Ovary (tissue), 7 donors: ENCODE measurements at regions not wholly inside any gene's neighbourhood (a gene's known extent, or its start where the extent isn't known, plus 50 kb on each side); places are given as distances from the start of the nearest gene placed in this dataset.
"Not testable (repeated sequence)": the region's sequence is repeated elsewhere in the genome, so short reads cannot be mapped to it uniquely, and the experiment has no call there.

Source experiments
- DNase-seq, 5 donors: peaks; one replicate each; pipeline ENCODE4 v3.0.0-alpha.2; 2019 to 2020
- H3K27ac ChIP-seq, 2 donors: fragments of 200-600 bp; one replicate each; pipeline versions ENCODE4 v1.5.1 to v1.8.0; 2019 to 2022
- H3K27me3 ChIP-seq: fragments of 200-600 bp; one replicate; pipeline ENCODE4 v1.8.0; 2022
- H3K36me3 ChIP-seq: fragments of 200-600 bp; sonication (generic); one replicate; pipeline ENCODE4 v1.5.1; 2019
- H3K4me1 ChIP-seq: one replicate; pipeline ENCODE4 v1.8.1; 2013; ENCODE audit warnings: mild to moderate bottlenecking, moderate library complexity; ENCODE audit not compliant: insufficient read depth
- H3K4me3 ChIP-seq: fragments of 200-600 bp; sonication (generic); one replicate; pipeline ENCODE4 v1.5.1; 2017
- H3K9me3 ChIP-seq, 2 donors: fragments of 200-600 bp in 1 of 2; sonication (generic) in 1 of 2; one replicate each; pipeline versions ENCODE4 v1.5.1 to v1.8.1; 2013 to 2019; ENCODE audit warnings: mild to moderate bottlenecking in 1 of 2, moderate library complexity in 1 of 2
- EP300 ChIP-seq: sonication (generic); formaldehyde crosslinking; IDR thresholded peaks from one replicate; pipeline ENCODE4 v1.6.1; 2017; ENCODE audit warnings: antibody characterized with exemption
- POLR2A ChIP-seq: fragments of 450-650 bp; IDR thresholded peaks from one replicate; pipeline ENCODE4 v1.6.1; 2017; ENCODE audit warnings: antibody characterized with exemption, mild to moderate bottlenecking, moderate library complexity
- WGBS, 3 donors: extraction: QIAGEN DNeasy Blood & Tissue Kit in 1 of 3; methylation state at CpG; one replicate each; pipeline versions ENCODE4 v1.1.5 to v1.1.7; 2013 to 2017; 5-methylcytosine and 5-hydroxymethylcytosine counted together
- intact Hi-C, 4 donors: fragments of 100-400 bp; cut with DNase I; formaldehyde crosslinking; loops; one replicate each; pipeline versions ENCODE4 v1.11.0 to v1.15.1; 2022 to 2023
- TF ChIP-seq, protein P1 (sequence below), 3 donors: fragments of 450-650 bp in 2 of 3; fragments of 200-600 bp in 1 of 3; IDR thresholded peaks; one replicate each; pipeline versions ENCODE4 v1.5.1 to v1.8.0; 2016 to 2022; ENCODE audit warnings: antibody characterized with exemption in 3 of 3, mild to moderate bottlenecking in 1 of 3
- donor health status: DM: no; HTN: no; CAD: no; lungs with moderate emphysema.
- donor health status: DM: no; HTN: no; CAD: no.
- donor health status: Bipolar disorder and iron deficiency.
- donor health status: DM: no; HTN: no; CAD: no.
- donor health status: DM: yes; HTN: yes; CAD: no.

DNA sequence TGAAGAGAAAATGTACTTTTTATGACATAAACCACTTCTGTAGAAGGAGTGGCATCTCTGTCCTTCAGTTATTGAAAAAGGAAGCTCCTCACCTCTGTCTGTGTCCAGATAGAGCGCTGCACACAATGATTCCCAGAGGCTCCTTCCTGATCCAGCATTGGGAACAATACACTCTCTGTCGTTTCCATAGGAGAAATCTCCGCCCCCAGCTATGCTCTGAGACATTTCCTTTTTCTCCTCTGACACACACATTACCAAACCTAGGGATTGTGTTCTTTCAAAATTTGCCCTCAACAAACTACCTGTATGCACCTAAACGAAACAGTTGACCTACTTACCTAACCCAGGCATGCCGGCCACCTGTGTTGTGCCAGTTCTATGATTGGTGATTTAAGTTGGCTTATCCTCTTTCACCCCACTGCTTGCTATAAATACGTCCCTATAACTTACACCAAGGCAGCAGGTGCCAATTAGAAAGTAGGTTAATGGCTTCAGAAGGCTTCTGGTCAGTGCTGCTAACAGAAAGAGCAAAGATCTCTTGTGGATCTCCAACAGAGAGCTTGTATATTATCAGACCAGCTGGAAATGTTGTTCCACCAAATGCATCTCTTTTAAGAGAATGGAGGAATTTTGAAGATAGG, 140.1 kb upstream of the JCAD start:
- H3K36me3 ChIP-seq: no peaks in the 10 kb centered on the region
- no peaks in the 10 kb centered on the region for H3K9me3 ChIP-seq
- WGBS, 3 donors: 76 to 78% (median 77%) methylated on average over 6 of the region's 6 CpGs
- intact Hi-C loops: no loop called here
- no peaks in the 10 kb centered on the region for H3K27me3 ChIP-seq
- H3K27ac ChIP-seq: no peak overlapping the region
- no peak overlapping the region for H3K4me3 ChIP-seq
- DNase-seq: no peak
- TF ChIP-seq, protein P1, sequence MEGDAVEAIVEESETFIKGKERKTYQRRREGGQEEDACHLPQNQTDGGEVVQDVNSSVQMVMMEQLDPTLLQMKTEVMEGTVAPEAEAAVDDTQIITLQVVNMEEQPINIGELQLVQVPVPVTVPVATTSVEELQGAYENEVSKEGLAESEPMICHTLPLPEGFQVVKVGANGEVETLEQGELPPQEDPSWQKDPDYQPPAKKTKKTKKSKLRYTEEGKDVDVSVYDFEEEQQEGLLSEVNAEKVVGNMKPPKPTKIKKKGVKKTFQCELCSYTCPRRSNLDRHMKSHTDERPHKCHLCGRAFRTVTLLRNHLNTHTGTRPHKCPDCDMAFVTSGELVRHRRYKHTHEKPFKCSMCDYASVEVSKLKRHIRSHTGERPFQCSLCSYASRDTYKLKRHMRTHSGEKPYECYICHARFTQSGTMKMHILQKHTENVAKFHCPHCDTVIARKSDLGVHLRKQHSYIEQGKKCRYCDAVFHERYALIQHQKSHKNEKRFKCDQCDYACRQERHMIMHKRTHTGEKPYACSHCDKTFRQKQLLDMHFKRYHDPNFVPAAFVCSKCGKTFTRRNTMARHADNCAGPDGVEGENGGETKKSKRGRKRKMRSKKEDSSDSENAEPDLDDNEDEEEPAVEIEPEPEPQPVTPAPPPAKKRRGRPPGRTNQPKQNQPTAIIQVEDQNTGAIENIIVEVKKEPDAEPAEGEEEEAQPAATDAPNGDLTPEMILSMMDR (IDR thresholded peaks at IDR 0.05): no peak
- TF ChIP-seq POLR2A (no peak), EP300 (no peak)
- H3K4me1 ChIP-seq: no peaks in the 10 kb centered on the region

DNA sequence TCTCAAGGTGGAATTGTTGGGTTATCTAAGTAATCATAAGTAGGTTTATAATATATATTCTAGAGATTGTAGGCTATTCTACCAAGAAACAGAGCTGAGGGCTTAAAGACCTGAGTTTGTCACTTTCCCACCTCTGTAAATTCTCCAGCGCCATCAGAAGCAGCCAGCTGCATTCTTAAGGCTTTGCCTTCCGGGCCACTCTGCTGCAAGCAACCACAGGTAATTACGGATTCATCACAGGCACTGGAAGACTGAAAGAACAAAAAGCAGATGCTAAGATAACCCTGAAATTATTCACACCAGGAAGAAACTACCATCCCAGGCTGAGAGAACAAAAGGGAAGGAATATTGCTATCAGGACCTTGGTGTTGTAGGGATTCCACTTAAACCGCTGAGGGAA, 137.8 kb upstream of the JCAD start:
- Histone ChIP-seq H3K4me1 (no peaks in the 10 kb centered on the region), H3K36me3 (no peaks in the 10 kb centered on the region), H3K27ac (no peak overlapping the region), H3K9me3 (no peaks in the 10 kb centered on the region), H3K27me3 (no peaks in the 10 kb centered on the region), H3K4me3 (no peak overlapping the region)
- 82 to 87% (median 84%) methylated on average over 4 of the region's 4 CpGs for WGBS, 3 donors
- no peak for TF ChIP-seq EP300
- no peak for TF ChIP-seq POLR2A
- TF ChIP-seq, protein P1 (IDR thresholded peaks at IDR 0.05): no peak
- intact Hi-C loops: no loop called here
- no peak for DNase-seq

DNA sequence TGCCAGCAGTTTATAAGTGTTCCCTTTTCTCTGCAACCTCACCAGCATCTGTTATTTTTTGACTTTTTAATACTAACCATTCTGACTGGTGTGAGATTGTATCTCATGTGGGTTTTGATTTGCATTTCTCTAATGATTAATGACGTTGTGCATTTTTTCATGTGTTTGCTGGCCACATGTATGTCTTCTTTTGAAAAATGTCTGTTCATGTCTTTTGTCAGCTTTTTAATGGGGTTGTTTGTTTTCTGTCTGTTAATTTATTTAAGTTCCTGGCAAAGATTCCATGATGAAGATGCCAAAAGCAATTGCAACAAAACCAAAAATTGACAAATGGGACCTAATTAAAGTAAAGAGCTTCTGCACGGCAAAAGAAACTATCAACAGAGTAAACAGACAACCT, 137.2 kb upstream of the JCAD start:
- H3K4me1 ChIP-seq, H3K4me3 ChIP-seq, H3K27me3 ChIP-seq, H3K36me3 ChIP-seq, H3K9me3 ChIP-seq, H3K27ac ChIP-seq, intact Hi-C loops, DNase-seq: not testable (repeated sequence)
- 62 to 71% (median 70%) methylated on average over 2 of the region's 2 CpGs for WGBS, 3 donors

DNA sequence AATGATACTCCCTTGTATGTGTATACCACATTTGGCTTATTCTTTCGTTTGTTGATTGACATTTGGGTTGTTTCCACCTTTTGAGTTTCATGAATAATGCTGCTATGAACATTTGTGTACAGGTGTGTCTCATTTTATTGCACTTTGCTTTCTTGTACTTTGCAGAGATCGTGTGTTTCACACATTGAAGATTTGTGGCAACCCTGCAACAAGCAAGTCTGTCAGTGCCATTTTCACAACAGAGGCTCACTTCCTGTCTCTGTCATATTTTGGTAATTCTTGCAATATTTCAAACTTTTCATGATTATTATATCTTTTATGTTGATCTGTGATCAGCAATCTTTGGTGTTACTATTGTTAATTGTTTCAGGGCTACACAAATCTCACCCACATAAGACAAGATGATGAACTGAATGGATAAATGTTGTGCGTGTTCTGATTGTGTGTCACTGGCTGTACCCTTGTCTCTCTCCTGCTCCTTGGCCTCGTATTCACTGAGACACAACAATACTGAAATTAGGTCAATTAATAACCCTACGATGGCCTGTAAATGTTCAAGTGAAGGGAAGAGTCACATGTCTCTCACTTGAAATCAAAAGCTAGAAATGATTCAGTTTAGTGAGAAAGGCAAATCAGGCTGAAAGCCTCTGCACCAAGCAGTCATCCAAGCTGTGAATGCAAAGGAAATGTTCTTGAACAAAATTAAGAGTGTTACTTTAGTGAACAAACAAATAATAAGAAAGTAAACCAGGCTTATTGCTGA, 133.6 kb upstream of the JCAD start:
- H3K9me3 ChIP-seq: no peaks in the 10 kb centered on the region
- TF ChIP-seq, protein P1 (IDR thresholded peaks at IDR 0.05): no peak
- TF ChIP-seq EP300: no peak
- no peak for TF ChIP-seq POLR2A
- H3K4me1 ChIP-seq: peaks cover 2% of the 10 kb centered on the region
- intact Hi-C loops: no loop called here
- no peak overlapping the region for H3K4me3 ChIP-seq
- no peak for DNase-seq
- no peaks in the 10 kb centered on the region for H3K27me3 ChIP-seq
- 84 to 90% (median 84%) methylated on average over 5 of the region's 5 CpGs for WGBS, 3 donors
- no peaks in the 10 kb centered on the region for H3K36me3 ChIP-seq
- H3K27ac ChIP-seq: no peak overlapping the region
